Raji (cell line): ENCODE measurements at regions not wholly inside any gene's neighbourhood (a gene's known extent, or its start where the extent isn't known, plus 50 kb on each side); places are given as distances from the start of the nearest gene placed in this dataset.

ENCODE experiments used
- POLR2A ChIP-seq: IDR thresholded peaks from 2 replicates; pipeline ENCODE4 v1.6.1; 2011; ENCODE audit warnings: low read depth, low read length, control low read depth; ENCODE audit not compliant: insufficient read depth

GRCh38 chr6:145539831-145540230 lies 195.5 kb downstream of the EPM2A start:
- TF ChIP-seq POLR2A: no peak

GRCh38 chr6:145540741-145541140 lies 194.6 kb downstream of the EPM2A start:
- no peak for TF ChIP-seq POLR2A

- no peak for TF ChIP-seq POLR2A
These were observed 191.3 kb downstream of the EPM2A start for GRCh38 chr6:145544041-145544440.

GRCh38 chr6:145544514-145544913 lies 190.8 kb downstream of the EPM2A start:
- TF ChIP-seq POLR2A: no peak

GRCh38 chr6:145546265-145546664 lies 189.1 kb downstream of the EPM2A start:
- no peak for TF ChIP-seq POLR2A

GRCh38 chr6:145547594-145548335 lies 187.6 kb downstream of the EPM2A start:
- TF ChIP-seq POLR2A: no peak

GRCh38 chr6:145548933-145549648 lies 186.2 kb downstream of the EPM2A start:
- TF ChIP-seq POLR2A: no peak

GRCh38 chr6:145551164-145551563 lies 184.2 kb downstream of the EPM2A start:
- no peak for TF ChIP-seq POLR2A

- no peak for TF ChIP-seq POLR2A
These were observed 180.2 kb downstream of the EPM2A start for GRCh38 chr6:145555084-145555483.

GRCh38 chr6:145557474-145557873 lies 177.8 kb downstream of the EPM2A start:
- no peak for TF ChIP-seq POLR2A

GRCh38 chr6:145559836-145560235 lies 175.5 kb downstream of the EPM2A start:
- TF ChIP-seq POLR2A: no peak

- TF ChIP-seq POLR2A: no peak
These were observed 173.9 kb downstream of the EPM2A start for GRCh38 chr6:145561095-145562072.

- no peak for TF ChIP-seq POLR2A
These were observed 172.3 kb downstream of the EPM2A start for GRCh38 chr6:145562771-145563615.

- no peak for TF ChIP-seq POLR2A
These were observed 170.8 kb downstream of the EPM2A start for GRCh38 chr6:145564553-145564952.

- TF ChIP-seq POLR2A: no peak
These were observed 167.6 kb downstream of the EPM2A start for GRCh38 chr6:145567684-145568252.

GRCh38 chr6:145569140-145569539 lies 166.2 kb downstream of the EPM2A start:
- no peak for TF ChIP-seq POLR2A
